DMS79 treated with DMSO at 0.1 percent for 48 hours (cell line): ENCODE measurements at regions not wholly inside any gene's neighbourhood (a gene's known extent, or its start where the extent isn't known, plus 50 kb on each side); places are given as distances from the start of the nearest gene placed in this dataset.

Experiments used
- DNase-seq: peaks from one replicate; lab custom pipeline; 2025; lab: John Stamatoyannopoulos, UW

DNA sequence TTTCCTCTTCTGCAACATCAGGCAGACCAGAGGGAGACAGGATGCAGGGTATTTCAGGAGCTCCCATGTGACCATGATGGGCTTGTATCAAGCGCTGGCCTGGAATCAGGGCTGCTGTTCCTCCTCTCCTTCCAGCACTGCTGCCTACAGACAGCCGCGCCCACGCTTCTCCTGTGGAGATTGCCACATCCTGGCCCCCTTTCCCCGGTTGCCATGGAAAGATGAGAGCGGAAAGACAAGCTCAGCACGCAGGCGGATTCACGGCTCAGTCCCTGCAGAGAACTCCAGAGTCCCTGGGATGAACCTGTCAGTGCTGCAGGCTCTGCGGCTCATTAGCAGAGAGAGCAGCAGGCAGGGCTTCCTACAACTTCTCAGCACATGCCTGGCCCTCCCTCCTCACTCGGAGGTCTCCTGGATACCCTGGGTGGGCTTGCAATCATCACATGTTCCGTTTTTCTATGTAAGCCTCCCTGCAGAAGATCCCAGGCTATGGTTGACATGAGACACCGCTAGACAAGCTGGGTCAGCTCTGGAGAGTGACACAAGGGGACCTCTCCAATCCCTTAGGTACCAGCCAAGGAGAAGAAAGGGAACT is 497.8 kb upstream of the MYT1L start:
- no peak for DNase-seq

DNA sequence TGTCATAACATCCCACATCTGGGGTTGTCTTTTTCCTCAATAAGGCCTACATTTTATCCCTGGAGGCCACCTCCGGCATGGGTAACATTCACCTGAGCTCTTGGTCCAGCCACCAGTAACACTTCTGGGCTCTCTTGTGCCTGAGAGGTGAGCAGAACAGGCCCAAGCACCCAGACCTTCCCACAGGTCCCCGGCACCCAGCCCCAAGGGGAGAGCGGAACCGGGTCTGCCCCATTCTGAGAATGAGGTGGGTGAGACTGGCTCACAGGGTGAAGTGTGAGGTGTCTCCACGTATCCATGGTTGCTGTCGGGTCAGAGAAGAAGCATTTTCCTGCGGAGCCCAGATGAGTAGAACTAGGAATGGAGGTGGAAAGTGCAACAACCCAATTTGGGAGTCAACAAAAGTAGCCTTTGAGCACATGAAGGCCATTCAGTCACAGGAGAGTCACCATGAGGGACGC is 496.7 kb upstream of the MYT1L start:
- DNase-seq, result no peak

DNA sequence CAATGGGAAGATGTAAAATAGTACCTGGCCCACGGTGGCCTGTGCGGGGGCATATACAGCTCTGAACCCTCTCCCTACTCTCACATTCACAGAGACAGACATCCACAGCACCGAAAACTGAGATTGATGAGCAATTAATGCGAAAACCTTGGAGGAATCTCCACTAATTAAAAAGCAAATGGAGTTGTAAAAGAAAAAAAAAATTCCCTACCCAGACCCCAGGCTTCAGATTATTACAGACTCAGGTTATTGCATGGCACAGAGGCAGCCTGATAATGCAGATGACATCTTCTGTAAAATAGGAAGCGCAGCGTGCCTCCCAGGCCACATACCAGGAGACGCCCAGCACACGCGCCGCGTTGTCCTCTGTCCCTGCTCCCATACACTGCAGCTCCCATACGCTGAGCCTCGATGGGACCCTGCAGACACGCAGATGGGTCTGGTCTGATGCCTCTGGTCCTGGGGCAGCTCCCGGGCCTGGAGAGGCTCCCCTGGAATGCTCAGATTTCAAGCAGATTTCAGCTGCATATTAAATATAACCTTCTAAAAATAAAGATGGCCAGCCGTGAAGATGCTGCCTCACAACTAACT is 496.1 kb upstream of the MYT1L start:
- no peak for DNase-seq

DNA sequence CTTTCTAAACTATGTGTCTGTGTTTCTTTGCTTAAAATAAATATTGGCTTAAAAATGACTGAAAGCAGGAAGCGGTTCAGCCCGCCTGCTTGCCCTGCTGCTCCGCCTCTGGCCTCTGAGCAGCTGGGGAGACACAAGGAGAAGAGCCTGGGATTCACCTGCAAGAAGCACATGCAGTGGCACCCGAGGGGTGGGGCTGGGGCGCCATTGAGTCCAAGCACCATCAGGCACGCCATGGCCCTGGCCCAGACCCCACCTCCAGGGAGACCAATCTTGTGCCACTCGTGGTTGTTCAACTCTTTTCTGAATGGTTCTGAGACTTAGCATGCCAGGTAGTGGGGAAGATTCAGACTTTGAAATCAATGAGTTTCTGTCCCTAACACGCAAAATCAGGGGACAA is 495.5 kb upstream of the MYT1L start:
- DNase-seq, result no peak

DNA sequence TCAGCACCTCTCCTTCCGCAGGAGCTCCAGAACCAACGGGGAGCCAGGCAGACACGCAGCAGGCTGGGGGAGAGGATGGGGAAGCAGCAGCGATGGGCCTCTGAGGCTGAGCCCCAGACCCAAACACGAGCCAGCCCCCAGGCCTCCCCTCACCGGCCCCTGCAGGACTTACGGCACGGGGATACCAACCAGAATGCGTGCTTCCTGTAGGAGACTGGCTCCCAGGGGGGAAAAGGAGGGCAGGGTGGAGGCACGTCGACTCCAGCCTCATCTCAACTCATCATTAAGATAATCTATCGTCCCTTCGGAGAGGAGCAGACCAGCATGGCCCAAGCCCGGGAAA is 495.1 kb upstream of the MYT1L start:
- no peak for DNase-seq

DNA sequence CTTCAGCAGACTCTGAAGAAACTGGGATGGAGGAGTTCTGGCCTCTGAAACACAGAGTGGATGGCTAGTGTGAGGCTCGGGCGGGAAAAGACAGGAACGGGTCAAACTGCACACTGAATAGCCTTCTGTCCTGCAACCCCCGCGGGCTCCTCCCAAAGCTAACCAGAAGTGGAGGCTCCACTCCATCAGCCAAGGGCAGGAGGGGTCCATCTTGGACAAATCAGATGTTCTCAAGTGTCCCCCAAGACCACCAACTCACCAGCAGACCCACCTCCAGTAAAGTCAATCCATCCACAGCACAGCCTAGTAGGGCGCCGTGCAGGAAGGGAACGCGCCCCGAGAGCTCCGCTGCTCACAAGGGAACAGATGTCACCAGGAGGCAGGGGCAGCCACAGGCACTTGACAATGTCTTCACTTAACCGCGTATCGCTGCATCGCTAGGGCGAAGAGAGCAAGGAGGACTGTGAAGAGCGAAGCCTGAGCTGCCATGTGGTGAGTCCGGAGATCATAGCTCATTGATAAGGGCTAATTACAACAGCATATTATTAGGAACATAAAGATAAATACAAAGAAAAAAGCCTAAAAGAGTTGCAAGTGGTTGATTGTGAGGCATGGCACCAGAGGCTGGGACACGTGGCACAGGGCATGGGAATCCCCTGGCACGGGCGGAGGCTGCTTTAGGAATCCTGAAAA is 494.6 kb upstream of the MYT1L start:
- no peak for DNase-seq

DNA sequence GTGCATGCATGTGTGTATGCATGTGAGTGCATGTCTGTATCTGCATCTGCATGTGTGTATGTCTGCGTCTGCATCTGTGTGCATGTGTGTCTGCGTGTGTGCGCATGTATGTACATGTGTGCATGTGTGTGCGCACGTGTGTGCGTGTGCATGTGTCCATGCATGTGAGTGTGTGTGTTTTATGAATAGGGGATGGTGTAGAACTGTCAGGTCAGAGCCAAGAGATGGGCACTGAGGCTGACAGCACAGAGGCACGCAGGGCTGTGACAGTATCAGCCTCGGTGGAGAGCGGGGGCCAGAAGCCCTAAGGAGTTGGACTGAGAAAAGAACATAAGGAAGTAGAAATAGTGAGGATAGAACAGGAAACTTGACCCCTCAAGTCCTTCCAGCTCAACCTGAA is 494.0 kb upstream of the MYT1L start:
- DNase-seq, result no peak

DNA sequence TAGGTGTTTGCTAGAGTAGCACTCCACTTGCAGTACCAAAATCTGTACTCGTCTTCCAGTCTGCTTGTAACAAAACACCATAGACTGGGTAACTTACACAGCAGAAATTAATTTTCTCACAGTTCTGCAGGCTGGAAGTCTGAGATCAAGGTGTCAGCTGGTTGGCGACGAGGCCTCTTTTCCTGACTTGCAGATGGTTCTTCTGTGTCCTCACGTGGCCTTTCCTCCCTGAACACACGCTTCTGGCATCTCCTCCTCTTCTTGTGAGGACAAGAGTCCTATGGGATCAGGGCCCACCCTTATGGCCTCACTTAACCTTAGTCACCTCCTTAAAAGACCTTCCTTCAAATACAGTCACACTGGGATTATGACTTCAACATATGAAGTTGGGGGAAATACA is 493.5 kb upstream of the MYT1L start:
- DNase-seq, result no peak

DNA sequence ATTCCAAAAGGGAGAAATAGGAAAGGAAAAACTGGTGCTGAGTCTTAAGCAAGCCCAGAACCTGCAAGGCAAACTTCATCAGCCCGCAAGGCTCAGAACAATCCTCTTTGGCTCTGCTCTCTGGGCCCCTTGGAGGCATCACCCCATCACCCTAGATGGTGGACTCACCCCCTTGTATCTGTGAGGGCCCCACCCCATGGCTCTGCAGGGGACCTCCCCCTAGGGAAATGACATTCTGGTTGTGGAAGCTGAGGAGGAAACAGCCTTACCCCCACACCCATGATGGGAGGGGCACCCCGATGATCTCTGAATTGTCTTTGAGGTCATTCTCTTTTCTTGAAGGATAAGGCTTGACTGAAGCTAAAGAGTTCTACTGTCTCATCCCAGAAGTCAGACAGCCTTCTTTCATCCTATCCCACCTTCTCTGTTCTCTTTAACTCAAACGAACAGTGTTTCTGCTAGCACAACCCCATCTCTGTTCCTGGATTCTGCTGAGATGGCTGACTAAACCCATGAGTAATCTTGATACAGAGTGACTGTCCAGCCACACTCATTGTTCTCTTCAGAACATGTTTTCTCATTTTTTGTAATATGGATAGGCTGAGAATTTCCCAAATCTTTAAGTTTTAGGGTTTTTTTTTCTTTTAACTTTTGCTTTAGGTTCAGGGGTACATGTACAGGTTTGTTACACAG is 492.1 kb upstream of the MYT1L start:
- DNase-seq, result no peak

DNA sequence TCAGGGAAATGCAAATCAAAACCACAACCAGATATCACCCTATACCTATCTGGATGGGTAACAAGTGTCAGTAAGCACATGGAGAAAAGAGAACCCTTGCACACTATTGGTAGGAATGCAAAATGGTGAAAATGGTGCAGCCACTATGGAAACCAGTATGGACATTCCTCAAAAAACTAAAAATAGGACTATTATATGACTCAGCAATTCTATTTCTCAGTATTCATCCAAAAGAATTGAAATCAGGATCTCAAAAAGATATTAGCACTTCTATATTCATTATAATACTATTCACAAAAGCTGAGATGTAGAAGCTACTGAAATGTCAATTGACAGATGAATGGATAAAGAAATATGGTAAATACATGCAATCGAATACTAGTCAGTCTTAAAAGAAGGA is 491.1 kb upstream of the MYT1L start:
- DNase-seq, result no peak

DNA sequence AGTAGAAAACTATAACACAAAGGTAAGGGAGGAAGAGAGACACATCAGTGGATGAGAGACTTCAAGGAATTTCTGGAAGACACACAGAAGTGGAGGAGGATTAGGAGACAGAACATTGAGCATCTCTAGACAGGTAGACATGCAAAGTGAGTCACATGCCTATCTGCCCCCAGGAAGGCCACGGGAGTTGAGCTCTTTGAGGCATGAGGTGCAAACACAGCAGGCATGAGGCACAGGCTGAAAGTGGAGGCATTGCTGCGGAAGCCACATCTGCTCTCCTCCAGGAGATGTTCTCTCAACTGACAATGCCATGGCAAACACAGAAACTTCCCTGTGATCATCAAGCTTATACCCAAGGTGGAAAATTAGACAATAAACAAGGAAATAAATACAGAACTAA is 481.6 kb upstream of the MYT1L start:
- no peak for DNase-seq

DNA sequence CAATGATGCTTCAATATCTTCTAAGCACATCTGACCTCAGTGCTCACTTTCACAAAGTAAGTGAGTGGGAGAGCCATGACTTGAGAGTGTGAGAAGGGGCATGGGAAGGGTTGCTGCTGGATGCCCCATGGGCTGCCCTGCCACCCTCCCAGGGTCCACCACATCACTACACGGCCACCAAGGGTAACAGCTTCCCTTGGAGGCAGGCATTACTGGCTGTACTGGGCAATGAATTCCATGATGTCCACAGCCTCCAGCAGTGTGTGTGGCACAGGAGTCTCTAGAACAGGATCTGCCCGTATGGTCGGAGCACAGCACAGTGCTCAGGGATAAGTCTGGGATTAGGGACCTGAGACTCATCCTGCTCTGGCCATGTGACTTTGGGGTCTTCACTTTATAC is 481.0 kb upstream of the MYT1L start:
- no peak for DNase-seq

DNA sequence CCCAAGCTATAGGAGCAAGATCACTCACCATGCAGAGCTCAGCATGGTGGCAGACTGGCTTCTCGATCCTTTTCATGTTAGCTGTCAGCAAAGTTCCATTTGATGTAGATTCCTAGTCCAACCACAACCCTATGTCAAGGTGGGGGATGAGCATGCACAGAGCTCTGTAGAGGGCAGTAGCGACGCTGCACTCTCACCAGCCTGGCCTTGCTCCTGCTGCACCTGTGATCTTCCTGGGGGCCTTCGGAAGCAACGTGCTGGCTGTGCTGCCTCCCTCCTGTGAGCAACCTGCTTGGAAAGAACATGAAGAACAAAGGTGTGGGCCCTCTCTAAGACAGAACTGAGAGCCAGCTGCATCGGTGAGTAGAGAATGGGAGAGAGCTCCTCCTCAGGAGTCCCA is 479.4 kb upstream of the MYT1L start:
- no peak for DNase-seq

DNA sequence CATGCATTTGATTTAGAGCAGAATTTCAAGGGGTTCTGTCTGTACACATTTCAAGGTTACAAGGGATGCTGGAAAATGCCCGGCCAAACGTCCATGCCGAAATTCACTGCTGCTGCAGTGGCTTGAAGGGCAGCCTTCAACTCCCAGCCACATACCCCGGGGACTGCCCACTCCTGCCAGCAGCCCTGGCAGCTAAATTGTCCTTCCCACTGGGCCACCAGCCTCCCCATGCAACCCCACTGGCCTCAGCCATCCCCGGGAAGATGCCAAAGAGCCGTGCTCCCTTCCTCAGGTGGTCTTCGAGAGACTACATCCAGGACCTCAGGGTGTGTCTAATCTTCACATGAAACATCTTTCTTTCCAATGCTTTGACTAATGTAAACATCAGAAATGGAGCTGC is 478.7 kb upstream of the MYT1L start:
- no peak for DNase-seq

DNA sequence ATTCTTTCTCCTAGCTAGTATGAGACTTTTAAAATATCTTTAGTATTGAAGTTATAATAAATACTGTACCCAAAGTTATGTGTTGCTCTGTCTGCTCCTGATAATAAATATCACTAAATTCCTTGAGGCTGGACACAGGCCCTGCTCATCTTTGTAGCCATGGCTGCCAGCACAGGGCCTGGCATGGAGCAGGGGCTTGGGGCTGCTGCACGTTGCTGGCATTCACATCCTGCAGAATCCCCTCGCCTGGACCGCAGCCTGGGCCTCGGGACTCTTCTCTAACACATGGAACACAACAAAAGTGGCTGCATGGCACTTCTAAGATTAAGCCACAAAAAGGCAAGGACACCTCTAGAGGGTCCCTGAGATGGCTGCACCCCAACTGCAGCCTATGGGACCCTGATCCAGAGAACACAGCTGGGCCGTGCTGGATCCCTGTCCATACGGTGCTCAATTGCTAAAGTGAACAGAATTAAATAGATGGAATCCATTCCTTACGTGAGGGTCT is 477.5 kb upstream of the MYT1L start:
- DNase-seq, result no peak

DNA sequence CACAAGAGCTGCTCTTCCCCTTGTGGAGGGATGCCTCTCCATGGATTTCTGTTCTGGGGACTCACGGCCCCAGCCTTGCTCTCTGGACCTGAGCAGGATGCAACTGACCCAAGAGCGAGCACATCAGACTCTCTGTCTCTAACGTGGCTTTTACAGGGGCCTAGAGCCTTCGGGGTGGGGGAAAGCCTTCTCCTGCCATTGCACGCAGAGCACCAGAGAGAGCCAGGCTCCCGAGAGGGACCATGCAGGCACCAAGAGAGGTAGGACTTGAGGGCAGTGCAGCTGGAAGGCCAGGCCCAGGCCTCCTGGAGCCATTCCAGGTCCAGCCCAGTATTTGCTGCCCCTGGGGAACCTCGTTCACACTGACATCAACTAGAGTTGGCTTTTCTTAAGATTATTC is 475.6 kb upstream of the MYT1L start:
- DNase-seq, result no peak

DNA sequence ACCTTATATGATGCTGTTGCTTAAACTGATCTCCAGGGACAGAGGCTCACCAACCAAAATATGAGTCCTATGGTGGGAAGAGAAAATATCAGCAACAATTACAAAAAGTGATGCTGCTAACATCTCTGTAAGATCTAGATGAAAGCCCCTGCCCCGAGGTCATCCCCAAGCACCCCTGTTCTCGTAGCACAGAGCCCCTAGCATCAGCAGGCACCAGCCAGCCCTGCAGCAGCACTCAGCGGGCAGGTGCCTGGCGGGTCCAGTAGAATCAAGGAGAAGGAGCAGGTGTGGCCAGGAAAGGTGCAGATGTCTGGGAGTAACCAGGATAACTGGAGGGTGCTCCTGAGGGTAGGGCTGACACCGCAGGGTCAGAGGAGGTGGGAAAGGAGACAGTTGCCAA is 474.2 kb upstream of the MYT1L start:
- DNase-seq, result no peak

DNA sequence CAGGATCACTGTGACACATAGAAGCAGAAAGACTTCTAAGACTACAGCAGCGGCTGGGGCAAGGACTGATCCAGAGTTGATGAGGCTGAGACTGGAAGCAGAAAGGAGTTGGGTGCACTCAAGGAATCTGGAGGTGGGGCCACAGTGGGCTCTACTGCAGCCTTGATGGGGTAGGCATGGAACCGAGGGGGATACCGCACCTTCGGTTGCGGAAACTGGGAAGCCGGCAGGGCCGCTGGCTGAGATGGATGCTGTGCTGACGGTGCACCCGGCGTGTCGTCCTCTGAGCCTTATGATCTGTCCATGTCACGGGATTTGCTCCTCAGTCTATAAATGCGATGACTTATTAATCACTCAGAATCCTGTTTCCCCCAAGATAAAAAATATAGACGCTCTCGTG is 473.5 kb upstream of the MYT1L start:
- DNase-seq, result no peak

DNA sequence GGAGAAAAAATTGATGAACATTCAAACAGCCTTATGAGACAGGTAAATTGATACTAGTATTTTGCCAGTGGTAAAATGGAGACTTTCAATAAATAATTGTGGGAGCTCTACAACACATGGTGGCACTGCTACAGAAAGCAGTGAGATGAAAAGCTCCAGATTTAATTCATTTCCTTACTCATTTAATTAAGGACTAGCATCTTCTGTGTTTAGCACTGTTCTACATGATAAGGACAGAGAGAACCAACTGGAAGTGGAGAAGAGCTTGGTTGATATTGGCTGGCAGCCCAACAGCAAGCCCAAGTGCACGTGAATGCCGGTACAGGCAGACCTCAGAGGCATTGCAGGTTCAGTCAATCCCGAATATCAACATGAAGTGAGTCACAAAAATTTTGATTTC is 470.4 kb upstream of the MYT1L start:
- no peak for DNase-seq

DNA sequence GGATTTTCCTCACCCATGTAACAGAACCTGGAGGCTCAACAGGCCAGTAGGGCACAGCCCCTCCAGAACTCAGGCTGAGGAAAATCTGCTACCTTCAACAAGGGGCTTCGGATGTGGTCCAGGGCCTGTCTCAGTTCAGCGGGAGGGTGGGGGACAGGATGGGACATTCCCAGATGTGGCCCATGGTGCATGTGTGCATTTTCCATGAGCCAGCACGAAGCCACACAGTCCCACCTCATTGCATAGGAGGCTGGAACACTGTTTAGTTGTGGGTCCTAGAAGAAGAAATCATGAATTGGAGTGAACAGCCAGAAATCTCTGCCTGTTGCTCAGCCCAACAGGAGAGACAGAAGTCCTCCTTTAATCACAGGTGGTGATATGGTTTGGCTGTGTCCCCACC is 469.6 kb upstream of the MYT1L start:
- DNase-seq, result no peak

DNA sequence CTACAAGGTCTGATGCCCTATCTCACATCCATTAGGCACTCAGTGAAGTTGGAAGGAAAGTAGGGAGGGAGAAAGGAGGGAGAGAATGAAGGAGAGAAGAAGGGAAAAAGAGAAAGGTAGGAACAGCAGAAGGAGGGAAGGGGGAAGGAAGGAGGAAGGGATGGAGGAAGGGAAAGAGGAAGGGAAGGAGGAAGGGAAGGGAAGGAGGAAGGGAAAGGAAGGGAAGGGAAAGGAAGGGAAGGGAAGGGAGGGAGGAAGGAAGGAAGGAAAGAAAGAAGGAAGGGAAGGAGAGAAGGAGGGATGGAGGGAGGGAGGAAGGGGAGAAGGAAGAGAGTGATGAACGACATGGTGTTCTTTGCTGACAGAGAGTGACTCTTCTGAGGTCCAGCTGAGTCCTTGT is 468.9 kb upstream of the MYT1L start:
- DNase-seq, result no peak

DNA sequence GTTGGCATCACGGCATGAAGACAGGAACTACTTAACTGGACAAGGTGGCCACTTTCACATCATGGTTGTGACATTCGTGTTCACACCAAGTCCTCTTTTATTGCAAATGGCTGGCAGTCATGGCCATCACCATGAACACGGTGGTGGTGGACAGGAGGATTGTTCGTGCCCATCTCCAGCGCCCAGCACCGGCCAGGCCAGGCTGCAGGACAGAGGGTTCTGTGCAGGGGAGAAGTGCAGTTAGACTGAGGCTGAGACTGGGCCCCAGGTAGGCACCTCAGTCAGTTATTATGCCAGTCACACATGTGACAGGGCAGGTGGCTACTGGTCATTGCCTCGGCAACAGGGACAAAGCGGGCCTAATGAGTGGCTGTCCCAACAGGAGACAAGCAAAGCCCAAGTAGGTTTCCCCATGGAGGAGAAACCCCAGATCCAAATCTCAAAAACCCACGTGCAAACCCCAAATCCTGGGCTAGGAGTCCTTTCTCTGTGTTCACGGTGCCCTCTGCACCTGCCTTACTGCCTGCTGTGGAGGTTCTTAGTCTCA is 468.1 kb upstream of the MYT1L start:
- no peak for DNase-seq

DNA sequence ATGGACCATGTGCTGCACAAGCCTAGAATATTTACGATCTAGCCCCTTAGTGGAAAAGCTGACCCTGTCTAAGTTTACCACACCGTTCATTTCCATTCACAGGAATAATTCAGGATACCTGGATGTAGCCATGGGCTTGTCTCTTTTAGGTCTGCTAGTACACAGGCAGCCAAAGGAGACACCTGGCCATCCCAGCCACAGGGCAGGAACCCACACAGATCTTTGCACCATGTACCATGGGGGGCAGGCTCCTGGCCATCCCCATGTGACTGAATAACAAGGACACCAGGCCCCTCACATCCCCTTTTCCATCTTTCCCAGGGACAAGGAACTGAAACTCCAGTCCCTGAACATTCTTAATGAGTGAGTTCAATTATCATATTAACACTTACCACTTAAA is 467.3 kb upstream of the MYT1L start:
- DNase-seq, result no peak
